ENCODE measurements at regions not wholly inside any gene's neighbourhood (a gene's known extent, or its start where the extent isn't known, plus 50 kb on each side); places are given as distances from the start of the nearest gene placed in this dataset.

- no peak for TF ChIP-seq CTCF (IDR thresholded peaks at IDR 0.05 in 4 of 5, conservative IDR thresholded peaks at IDR 0.05 in 1 of 5)
- no peak for TF ChIP-seq POLR2A (IDR thresholded peaks at IDR 0.05)
Measured at GRCh38 chr10:121158988-121159579, 307.9 kb downstream of the WDR11 start.

Data from gastrocnemius medialis (tissue), 4 donors.